Thymus (tissue), 11 donors: ENCODE measurements at regions not wholly inside any gene's neighbourhood (a gene's known extent, or its start where the extent isn't known, plus 50 kb on each side); places are given as distances from the start of the nearest gene placed in this dataset.

Experiments
- DNase-seq, 9 donors: peaks; one replicate each; pipeline ENCODE4 v3.0.0-alpha.2; 2013; ENCODE audit warnings: low spot score in 9 of 9, low read depth in 6 of 9, missing footprints in 1 of 9
- H3K27ac ChIP-seq, 2 donors: one replicate each; pipeline ENCODE4 v1.5.1; 2013; ENCODE audit warnings: control low read depth in 1 of 2, low read depth in 1 of 2, low read length in 1 of 2, mild to moderate bottlenecking in 1 of 2, moderate library complexity in 1 of 2
- H3K27me3 ChIP-seq, 2 donors: one replicate each; pipeline ENCODE4 v1.5.1; 2013; ENCODE audit warnings: low read length in 1 of 2; ENCODE audit not compliant: control insufficient read depth in 2 of 2, insufficient read depth in 1 of 2
- H3K36me3 ChIP-seq, 2 donors: one replicate each; pipeline ENCODE4 v1.5.1; 2013; ENCODE audit warnings: low read length in 1 of 2, mild to moderate bottlenecking in 1 of 2, moderate library complexity in 1 of 2; ENCODE audit not compliant: control insufficient read depth in 2 of 2, insufficient read depth in 2 of 2
- H3K4me1 ChIP-seq, 2 donors: one replicate each; pipeline ENCODE4 v1.5.1; 2013; ENCODE audit warnings: low read length in 2 of 2; ENCODE audit not compliant: control insufficient read depth in 2 of 2, insufficient read depth in 2 of 2
- H3K4me3 ChIP-seq, 2 donors: one replicate each; pipeline ENCODE4 v1.5.1; 2013; ENCODE audit warnings: low read length in 2 of 2, control low read depth in 1 of 2, mild to moderate bottlenecking in 1 of 2
- H3K9me3 ChIP-seq, 2 donors: one replicate each; pipeline ENCODE4 v1.5.1; 2013; ENCODE audit warnings: low read length in 1 of 2, mild to moderate bottlenecking in 1 of 2; ENCODE audit not compliant: control insufficient read depth in 2 of 2, insufficient read depth in 1 of 2
- WGBS: extraction: QIAGEN DNeasy Blood & Tissue Kit; methylation state at CpG from one replicate; pipeline ENCODE4 v1.1.7; 2013; 5-methylcytosine and 5-hydroxymethylcytosine counted together
- donor health status: healthy.

DNA sequence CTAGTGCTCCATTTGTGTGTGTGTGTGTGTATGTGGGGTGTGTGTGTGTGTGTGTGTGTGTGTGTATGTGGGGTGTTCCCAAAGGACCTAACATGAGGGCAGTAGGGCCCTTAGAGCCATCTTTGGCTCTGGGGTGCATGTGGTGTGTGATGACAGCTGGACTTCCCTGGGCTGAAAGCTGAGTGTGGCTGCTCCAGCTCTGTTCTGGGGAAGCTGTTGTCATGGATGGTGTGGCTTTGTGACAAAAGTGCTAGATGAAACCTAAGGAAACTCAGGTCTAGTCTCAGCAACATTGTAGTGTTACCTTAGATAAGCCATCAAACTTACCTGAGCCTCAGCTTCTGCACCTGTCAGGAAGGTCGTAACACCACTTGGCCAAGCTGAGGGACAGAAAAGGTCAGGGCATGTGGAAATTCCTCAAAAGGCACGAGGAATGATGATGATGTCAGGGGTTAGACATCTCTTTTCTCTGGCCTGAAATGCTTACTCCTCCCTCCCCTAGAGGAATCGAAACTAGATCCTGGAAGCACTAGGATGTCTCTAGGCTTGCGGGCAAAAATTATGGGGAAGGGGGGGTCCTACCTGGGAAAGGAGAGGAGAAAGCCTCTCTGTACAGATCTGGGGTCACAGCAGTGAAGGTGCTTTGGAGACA, 115.4 kb downstream of the RPS24 start:
- no peak overlapping the region for H3K4me3 ChIP-seq
- no peak for DNase-seq
- H3K4me1 ChIP-seq, result no peaks in the 10 kb centered on the region
- H3K36me3 ChIP-seq, result no peaks in the 10 kb centered on the region
- H3K27ac ChIP-seq, result no peak overlapping the region
- H3K27me3 ChIP-seq, result no peaks in the 10 kb centered on the region
- WGBS, result 86% methylated on average over 4 of the region's 4 CpGs
- no peaks in the 10 kb centered on the region for H3K9me3 ChIP-seq

DNA sequence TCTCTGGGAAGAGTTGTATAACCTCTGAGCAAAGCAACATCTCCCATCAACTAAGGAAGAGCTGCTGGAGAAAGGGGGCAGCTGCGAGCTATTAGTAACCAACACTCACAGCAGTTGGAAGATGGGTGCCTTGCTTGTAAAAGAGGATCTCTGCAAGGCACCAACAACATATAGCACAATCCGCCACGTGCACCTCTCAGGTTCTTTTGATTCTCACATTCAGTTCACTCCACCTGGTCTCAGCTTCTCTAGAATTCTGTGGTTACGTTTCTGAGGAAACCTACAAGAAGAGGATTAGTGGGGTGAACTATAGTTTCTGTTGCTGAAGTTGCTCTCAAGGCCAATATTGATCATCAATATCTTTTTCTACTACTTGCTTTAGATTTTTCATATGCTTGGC, 117.1 kb downstream of the RPS24 start:
- Histone ChIP-seq H3K36me3 (no peaks in the 10 kb centered on the region), H3K27me3 (no peaks in the 10 kb centered on the region), H3K9me3 (no peaks in the 10 kb centered on the region), H3K4me3 (no peak overlapping the region), H3K4me1 (no peaks in the 10 kb centered on the region), H3K27ac (no peak overlapping the region)
- DNase-seq, result no peak
- 92% methylated on average over 4 of the region's 4 CpGs for WGBS

DNA sequence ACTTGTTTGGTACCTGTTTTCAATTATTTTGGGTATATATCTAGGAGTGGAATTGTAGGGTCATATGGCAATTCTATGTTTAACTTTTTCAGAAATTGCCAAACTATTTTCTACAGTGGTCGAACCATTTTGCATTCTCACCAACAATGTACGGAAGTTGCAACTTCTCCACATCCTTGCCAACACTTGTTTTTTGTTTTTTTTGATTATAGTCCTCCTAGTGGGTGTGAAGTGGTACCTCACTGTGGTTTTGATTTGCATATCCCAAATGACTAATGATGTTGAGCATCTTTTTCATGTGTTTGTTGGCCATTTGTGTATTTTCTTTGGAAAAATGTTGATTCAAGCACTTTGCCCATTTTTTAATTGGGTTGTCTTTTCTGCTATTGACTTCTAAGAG, 122.1 kb downstream of the RPS24 start:
- 94% methylated on average over 2 of the region's 2 CpGs for WGBS

DNA sequence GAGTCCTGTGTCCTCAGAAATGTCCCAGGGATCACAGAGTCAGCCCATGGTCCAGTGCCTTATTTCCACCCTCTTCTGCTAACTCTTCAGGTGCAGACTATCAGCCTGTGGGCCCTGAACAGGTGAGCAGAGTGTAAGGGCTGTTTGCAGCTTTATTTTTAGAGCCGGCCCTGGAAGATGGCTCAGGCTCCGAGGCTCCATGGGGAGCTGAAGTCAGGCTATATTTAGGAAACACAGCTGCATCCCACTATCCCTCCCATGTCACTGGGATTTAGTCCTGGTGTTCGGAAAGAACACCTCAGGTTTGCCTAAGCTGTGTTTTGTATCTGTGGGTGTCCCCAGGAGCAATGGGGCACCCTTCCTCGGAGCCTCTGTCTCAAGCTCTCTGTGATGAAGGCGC, 126.9 kb downstream of the RPS24 start:
- Histone ChIP-seq H3K4me1 (no peaks in the 10 kb centered on the region), H3K36me3 (no peaks in the 10 kb centered on the region), H3K27me3 (no peaks in the 10 kb centered on the region), H3K4me3 (no peak overlapping the region), H3K9me3 (no peaks in the 10 kb centered on the region), H3K27ac (no peak overlapping the region)
- DNase-seq, result no peak
- WGBS, result 93% methylated on average over 5 of the region's 5 CpGs

More for the DNA sequence above, 122.1 kb downstream of the RPS24 start:
- no peaks in the 10 kb centered on the region for H3K9me3 ChIP-seq
- H3K4me1 ChIP-seq, result no peaks in the 10 kb centered on the region
- DNase-seq, result no peak
- H3K4me3 ChIP-seq, result no peak overlapping the region
- H3K27me3 ChIP-seq, result no peaks in the 10 kb centered on the region
- no peaks in the 10 kb centered on the region for H3K36me3 ChIP-seq
- H3K27ac ChIP-seq, result no peak overlapping the region

DNA sequence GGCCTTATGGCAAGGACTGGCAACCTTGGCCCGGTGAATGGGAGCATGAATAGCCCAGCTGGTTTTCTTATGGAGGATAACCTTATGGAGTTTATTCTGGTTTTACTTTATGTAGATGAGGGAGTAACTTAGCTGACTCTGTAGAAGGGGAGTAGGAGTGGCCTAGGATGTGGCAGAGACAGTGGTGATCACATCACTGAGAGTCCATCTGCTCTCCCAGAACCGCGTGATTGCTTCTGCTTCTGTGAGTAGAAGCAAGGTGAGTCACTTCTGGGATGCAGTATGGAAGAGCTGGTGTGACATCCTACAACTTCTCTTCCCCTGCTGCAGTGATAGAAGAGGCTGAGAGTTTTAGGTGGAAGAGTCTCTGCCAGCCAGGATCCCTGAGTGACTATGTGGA, 129.2 kb downstream of the RPS24 start:
- no peaks in the 10 kb centered on the region for H3K27me3 ChIP-seq
- no peak overlapping the region for H3K4me3 ChIP-seq
- WGBS, result 99% methylated on average over 3 of the region's 3 CpGs
- DNase-seq, result no peak
- no peaks in the 10 kb centered on the region for H3K4me1 ChIP-seq
- H3K9me3 ChIP-seq, result no peaks in the 10 kb centered on the region
- H3K27ac ChIP-seq, result no peak overlapping the region
- no peaks in the 10 kb centered on the region for H3K36me3 ChIP-seq

DNA sequence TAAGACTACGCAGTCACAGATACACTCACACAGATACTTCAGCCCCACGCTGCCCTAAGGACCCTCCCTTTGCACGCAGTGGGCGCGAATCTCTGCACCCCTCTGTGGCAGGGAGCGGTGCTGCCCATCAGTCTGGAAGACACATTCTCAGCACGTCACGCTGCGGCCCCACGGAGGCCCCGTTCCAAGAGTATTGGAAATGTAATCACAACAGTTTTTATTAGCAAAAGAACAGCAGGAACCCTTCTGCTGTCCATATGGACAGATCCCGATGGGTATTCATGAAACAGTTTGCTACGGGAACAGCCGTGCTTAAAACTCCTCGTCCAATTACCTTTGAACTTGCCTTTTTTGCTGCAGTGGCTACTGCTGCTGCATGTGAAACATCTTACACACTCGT, 131.0 kb downstream of the RPS24 start:
- H3K4me1 ChIP-seq, result no peaks in the 10 kb centered on the region
- H3K4me3 ChIP-seq, result no peak overlapping the region
- H3K9me3 ChIP-seq, result no peaks in the 10 kb centered on the region
- WGBS, result 91% methylated on average over 16 of the region's 16 CpGs
- no peak for DNase-seq
- no peak overlapping the region for H3K27ac ChIP-seq
- H3K36me3 ChIP-seq, result no peaks in the 10 kb centered on the region
- H3K27me3 ChIP-seq, result no peaks in the 10 kb centered on the region

DNA sequence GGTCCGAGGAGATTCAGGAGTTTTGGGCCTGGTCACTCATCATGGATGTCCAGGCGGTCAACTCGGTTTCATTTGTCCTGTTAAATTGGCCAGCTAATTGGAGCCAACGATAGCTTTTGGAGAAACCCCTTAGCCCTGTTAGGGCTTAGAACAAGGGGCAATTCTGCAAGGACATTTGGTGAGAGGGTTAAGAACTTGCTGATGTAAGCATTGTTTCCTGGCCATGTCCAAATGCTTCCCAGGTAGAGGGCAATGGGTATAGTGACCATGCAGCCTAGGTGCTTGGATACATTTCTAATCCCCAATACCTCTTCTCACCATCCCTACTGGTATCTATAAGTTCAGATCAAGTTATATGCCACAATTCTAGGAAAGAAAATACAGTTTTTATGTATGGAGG, 131.5 kb downstream of the RPS24 start:
- Histone ChIP-seq H3K4me3 (no peak overlapping the region), H3K4me1 (no peaks in the 10 kb centered on the region), H3K9me3 (no peaks in the 10 kb centered on the region), H3K27me3 (no peaks in the 10 kb centered on the region), H3K36me3 (no peaks in the 10 kb centered on the region), H3K27ac (no peak overlapping the region)
- no peak for DNase-seq
- WGBS, result 96% methylated on average over 4 of the region's 4 CpGs

DNA sequence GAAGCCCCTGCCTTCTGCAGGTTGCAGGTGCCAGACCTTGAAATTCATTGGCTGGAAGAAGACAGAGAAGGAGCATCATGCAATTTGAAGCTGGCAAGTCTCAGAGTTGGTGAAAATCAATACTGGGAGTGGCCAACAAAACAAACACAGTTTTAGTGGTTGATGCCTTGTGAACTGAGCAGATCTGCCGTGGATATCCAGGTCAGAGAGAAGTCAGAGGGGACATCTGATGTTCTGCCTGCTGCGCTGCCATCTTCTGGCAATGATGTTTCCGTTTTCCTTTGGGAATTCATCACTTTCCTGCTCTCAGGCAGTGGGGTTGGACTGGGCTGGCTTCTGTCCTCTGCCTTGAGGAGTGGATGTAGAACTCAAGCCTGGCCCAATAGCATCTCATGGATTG, 132.0 kb downstream of the RPS24 start:
- Histone ChIP-seq H3K27me3 (no peaks in the 10 kb centered on the region), H3K4me1 (no peaks in the 10 kb centered on the region), H3K4me3 (no peak overlapping the region), H3K36me3 (no peaks in the 10 kb centered on the region), H3K27ac (no peak overlapping the region), H3K9me3 (no peaks in the 10 kb centered on the region)
- no peak for DNase-seq
- whole genome bisulfite sequencing, result 93% methylated on average over 3 of the region's 3 CpGs

DNA sequence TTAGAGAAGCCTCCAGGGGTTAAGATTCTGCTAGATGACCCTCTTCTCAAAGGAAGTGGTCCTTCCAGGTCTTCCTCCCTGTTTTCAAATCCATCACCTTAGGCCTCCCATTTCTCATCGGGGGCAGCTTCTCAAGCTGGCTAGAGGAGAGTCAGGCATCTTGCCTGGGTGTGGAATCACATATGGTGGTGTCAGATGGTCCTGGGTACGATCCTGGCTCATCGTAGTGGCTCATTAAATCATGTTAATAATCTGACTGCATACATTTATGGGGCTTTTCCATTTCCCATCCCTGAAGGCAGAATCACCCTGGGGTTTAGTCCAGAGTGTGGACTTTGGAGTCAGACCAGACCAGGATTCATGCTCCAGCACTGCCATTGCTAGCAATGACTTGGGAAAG, 132.6 kb downstream of the RPS24 start:
- no peak for DNase-seq
- H3K36me3 ChIP-seq, result no peaks in the 10 kb centered on the region
- H3K4me1 ChIP-seq, result no peaks in the 10 kb centered on the region
- WGBS, result 98% methylated on average over 3 of the region's 3 CpGs
- H3K27ac ChIP-seq, result no peak overlapping the region
- no peaks in the 10 kb centered on the region for H3K9me3 ChIP-seq
- no peaks in the 10 kb centered on the region for H3K27me3 ChIP-seq
- no peak overlapping the region for H3K4me3 ChIP-seq

DNA sequence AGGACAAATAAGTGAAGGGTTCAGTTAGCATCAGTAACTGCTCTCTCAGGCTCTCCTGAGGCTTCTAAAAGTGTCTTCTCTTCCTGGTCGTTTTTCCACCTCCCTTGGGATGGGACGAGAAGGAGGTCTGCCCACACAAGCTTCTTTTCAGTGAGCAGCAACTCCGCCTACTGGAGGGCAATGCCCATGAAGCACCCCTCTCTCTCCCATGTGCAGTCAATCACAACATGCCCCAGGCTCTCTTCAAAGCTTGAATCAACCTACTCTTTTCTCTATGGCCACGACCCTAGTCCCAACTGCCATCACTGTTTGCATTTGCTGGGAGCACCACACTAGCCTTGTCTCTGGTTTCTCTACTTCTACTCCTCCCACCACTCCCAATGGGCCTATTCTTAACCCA, 135.6 kb downstream of the RPS24 start:
- no peaks in the 10 kb centered on the region for H3K27me3 ChIP-seq
- no peaks in the 10 kb centered on the region for H3K9me3 ChIP-seq
- H3K27ac ChIP-seq, result no peak overlapping the region
- H3K4me3 ChIP-seq, result no peak overlapping the region
- 81% methylated on average over 4 of the region's 4 CpGs for WGBS
- H3K4me1 ChIP-seq, result no peaks in the 10 kb centered on the region
- H3K36me3 ChIP-seq, result no peaks in the 10 kb centered on the region
- no peak for DNase-seq
